ENCODE measurements at regions not wholly inside any gene's neighbourhood (a gene's known extent, or its start where the extent isn't known, plus 50 kb on each side); places are given as distances from the start of the nearest gene placed in this dataset.

GRCh38 chr6:48628316-48628715, 517.3 kb upstream of the PTCHD4 start:
- Histone ChIP-seq H3K4me2 (ENCODE audit: low read length) (no peak overlapping the region), H3K27ac (ENCODE audit: low read length) (no peak overlapping the region), H3K9me3 (ENCODE audit: low read length) (no peaks in the 10 kb centered on the region), H3F3A (ENCODE audit: low read length, unreplicated experiment) (no peaks in the 10 kb centered on the region), H3K4me1 (ENCODE audit: insufficient read depth, low read length) (no peaks in the 10 kb centered on the region), H2AFZ (ENCODE audit: low read length) (no peak overlapping the region), H3K9ac (ENCODE audit: low read length) (no peak overlapping the region), H4K20me1 (ENCODE audit: low read length) (no peaks in the 10 kb centered on the region), H3K27me3 (ENCODE audit: low read length) (no peaks in the 10 kb centered on the region), H3K36me3 (ENCODE audit: low read depth, low read length) (no peaks in the 10 kb centered on the region), H3K79me2 (ENCODE audit: low read length) (no peaks in the 10 kb centered on the region), H3K4me3 (ENCODE audit: low read length) (no peak overlapping the region), H3K9me2 (replicated peaks; ENCODE audit: low read length) (no peaks in the 10 kb centered on the region)
- ATAC-seq, result no peak
- no TSS peak for BruUV-seq (replicated peaks)
- DNase-seq, result no peak
- ChIA-PET CTCF (no interaction called here), POLR2A (ENCODE audit: unreplicated experiment) (no interaction called here)
- TF ChIP-seq CTCF (conservative IDR thresholded peaks at IDR 0.05; ENCODE audit: low read depth, low read length), result no peak
- no peak for TF ChIP-seq EZH2phosphoT487 (IDR thresholded peaks at IDR 0.05; ENCODE audit: borderline replicate concordance, low read length)
- TF ChIP-seq EZH2 (IDR thresholded peaks at IDR 0.05; ENCODE audit: low read length, unreplicated experiment), result no peak
- intact Hi-C loops (cut with micrococcal nuclease), result loop anchor here (10.0 kb wide), 1 partner anchor 544 kb away; no protein-coding TSS in a partner anchor

GRCh38 chr6:48626421-48626820, 515.4 kb upstream of the PTCHD4 start:
- ATAC-seq (no peak), DNase-seq (no peak)
- Histone ChIP-seq H3K79me2 (ENCODE audit: low read length) (no peaks in the 10 kb centered on the region), H3K4me1 (ENCODE audit: insufficient read depth, low read length) (no peaks in the 10 kb centered on the region), H3F3A (ENCODE audit: low read length, unreplicated experiment) (no peaks in the 10 kb centered on the region), H3K9me3 (ENCODE audit: low read length) (no peaks in the 10 kb centered on the region), H2AFZ (ENCODE audit: low read length) (no peak overlapping the region), H3K9ac (ENCODE audit: low read length) (no peak overlapping the region), H3K27me3 (ENCODE audit: low read length) (no peaks in the 10 kb centered on the region), H3K27ac (ENCODE audit: low read length) (no peak overlapping the region), H3K4me3 (ENCODE audit: low read length) (no peak overlapping the region), H3K4me2 (ENCODE audit: low read length) (no peak overlapping the region), H4K20me1 (ENCODE audit: low read length) (no peaks in the 10 kb centered on the region), H3K36me3 (ENCODE audit: low read depth, low read length) (no peaks in the 10 kb centered on the region), H3K9me2 (replicated peaks; ENCODE audit: low read length) (no peaks in the 10 kb centered on the region)
- BruUV-seq (replicated peaks), result no TSS peak
- TF ChIP-seq EZH2phosphoT487 (IDR thresholded peaks at IDR 0.05; ENCODE audit: borderline replicate concordance, low read length), result no peak
- no peak for TF ChIP-seq EZH2 (IDR thresholded peaks at IDR 0.05; ENCODE audit: low read length, unreplicated experiment)
- no peak for TF ChIP-seq CTCF (conservative IDR thresholded peaks at IDR 0.05; ENCODE audit: low read depth, low read length)
- intact Hi-C loops (cut with micrococcal nuclease), result loop anchor here (10.0 kb wide), 1 partner anchor 542 kb away; no protein-coding TSS in a partner anchor
- ChIA-PET CTCF (no interaction called here), POLR2A (ENCODE audit: unreplicated experiment) (no interaction called here)

GRCh38 chr6:48624631-48625030, 513.6 kb upstream of the PTCHD4 start:
- no peak for TF ChIP-seq CTCF (conservative IDR thresholded peaks at IDR 0.05; ENCODE audit: low read depth, low read length)
- TF ChIP-seq EZH2phosphoT487 (IDR thresholded peaks at IDR 0.05; ENCODE audit: borderline replicate concordance, low read length), result no peak
- TF ChIP-seq EZH2 (IDR thresholded peaks at IDR 0.05; ENCODE audit: low read length, unreplicated experiment), result no peak
- Histone ChIP-seq H3K9me2 (replicated peaks; ENCODE audit: low read length) (no peaks in the 10 kb centered on the region), H4K20me1 (ENCODE audit: low read length) (no peaks in the 10 kb centered on the region), H3K27me3 (ENCODE audit: low read length) (no peaks in the 10 kb centered on the region), H3K9me3 (ENCODE audit: low read length) (no peaks in the 10 kb centered on the region), H3K9ac (ENCODE audit: low read length) (no peak overlapping the region), H3K27ac (ENCODE audit: low read length) (no peak overlapping the region), H3F3A (ENCODE audit: low read length, unreplicated experiment) (no peaks in the 10 kb centered on the region), H3K36me3 (ENCODE audit: low read depth, low read length) (no peaks in the 10 kb centered on the region), H3K4me1 (ENCODE audit: insufficient read depth, low read length) (peaks cover 5% of the 10 kb centered on the region; the same call in 1 of the 2 replicates), H3K4me2 (ENCODE audit: low read length) (no peak overlapping the region), H3K79me2 (ENCODE audit: low read length) (no peaks in the 10 kb centered on the region), H3K4me3 (ENCODE audit: low read length) (no peak overlapping the region), H2AFZ (ENCODE audit: low read length) (no peak overlapping the region)
- POLR2A ChIA-PET (ENCODE audit: unreplicated experiment), result no interaction called here
- no TSS peak for BruUV-seq (replicated peaks)
- intact Hi-C loops (cut with micrococcal nuclease), result loop anchor here (10.0 kb wide), 1 partner anchor 540 kb away; no protein-coding TSS in a partner anchor
- ATAC-seq (no peak), DNase-seq (no peak)
- CTCF ChIA-PET, result no interaction called here

All from PC-3 (cell line).